Stimulated activated CD4-positive, alpha-beta T cell treated with anti-CD3 and anti-CD28 coated beads, Interleukin-2, amount 100 ng/mL, for 24 hours (primary cell): ENCODE measurements at regions not wholly inside any gene's neighbourhood (a gene's known extent, or its start where the extent isn't known, plus 50 kb on each side); places are given as distances from the start of the nearest gene placed in this dataset.
"Not testable (repeated sequence)": the region's sequence is repeated elsewhere in the genome, so short reads cannot be mapped to it uniquely, and the experiment has no call there.

Source experiments
- DNase-seq, 2 donors: peaks; one replicate each; pipeline ENCODE4 v3.0.0-alpha.2; 2020

DNA sequence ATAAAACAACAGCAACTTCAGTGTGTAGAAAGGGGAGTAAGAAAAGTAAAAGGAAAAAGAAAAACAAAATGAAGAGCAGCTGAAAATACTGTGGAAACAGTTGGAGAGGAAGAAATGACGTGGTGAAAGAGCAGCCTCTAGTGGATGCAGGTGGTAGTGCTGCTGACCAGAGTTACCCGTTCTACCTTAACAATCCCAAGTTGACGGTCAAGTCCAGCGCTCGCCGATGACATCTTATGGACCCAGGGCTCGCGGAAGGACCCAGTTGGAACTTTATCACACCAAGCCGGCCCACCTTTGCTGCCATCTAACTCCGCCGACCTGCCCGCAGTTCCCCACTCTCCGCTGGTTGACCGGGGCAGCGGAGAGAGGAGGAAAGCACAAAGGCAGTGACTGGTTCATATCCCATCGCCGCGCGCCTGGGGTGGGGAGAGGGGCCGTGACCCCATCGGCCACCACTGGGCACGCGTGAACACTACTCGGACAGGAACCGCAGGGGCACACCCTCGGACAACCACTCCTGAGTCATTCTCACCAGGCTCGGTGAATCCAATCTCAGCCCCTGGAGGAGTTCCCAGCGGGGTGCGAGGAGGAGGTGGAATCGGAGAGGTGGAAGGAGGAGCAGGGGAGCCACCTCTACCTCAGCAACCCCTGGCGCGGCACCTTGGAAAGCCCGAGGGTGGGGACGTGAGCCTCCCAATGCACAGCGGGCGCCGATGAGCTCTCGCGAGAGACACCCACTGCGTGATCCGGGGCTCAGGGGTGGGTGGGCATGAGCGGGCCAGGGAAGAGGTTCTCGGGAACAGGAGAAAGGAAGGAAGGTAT, 300.7 kb downstream of the CDY2B start:
- peak in 1 of 2 donors; percentile 8 for DNase-seq

DNA sequence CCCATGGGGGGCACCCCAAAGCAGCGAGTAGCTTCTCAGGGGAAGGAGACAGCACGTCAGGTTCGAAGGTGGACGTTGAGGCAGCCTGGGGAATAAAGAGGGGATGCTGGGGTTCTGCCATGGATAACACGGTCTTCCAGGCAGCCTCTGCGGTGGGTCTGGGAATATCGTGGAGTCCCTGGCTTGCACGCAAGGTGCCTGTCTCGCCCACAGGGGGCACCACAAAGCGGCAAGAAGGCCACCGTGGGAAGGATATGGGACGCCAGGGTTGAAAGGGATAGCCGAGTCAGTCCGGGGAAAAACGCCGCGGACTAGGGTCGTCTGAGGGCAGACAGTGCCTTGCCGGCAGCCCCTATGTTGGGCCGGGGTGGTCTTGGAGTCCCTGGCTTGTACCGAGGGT, 316.9 kb downstream of the CDY2B start:
- not testable (repeated sequence) for DNase-seq
